WERI-Rb-1 (cell line): ENCODE measurements at regions not wholly inside any gene's neighbourhood (a gene's known extent, or its start where the extent isn't known, plus 50 kb on each side); places are given as distances from the start of the nearest gene placed in this dataset.

ENCODE experiments used
- DNase-seq: peaks from one replicate; pipeline ENCODE4 v3.0.0-alpha.2; 2020
- H3K27ac ChIP-seq: fragments of 250-450 bp; sonication (Bioruptor Pico); 2 replicates; pipeline ENCODE4 v1.5.1; 2020; ENCODE audit warnings: mild to moderate bottlenecking, moderate library complexity
- H3K27me3 ChIP-seq: fragments of 250-450 bp; sonication (Bioruptor Pico); 2 replicates; pipeline ENCODE4 v1.5.1; 2021; ENCODE audit warnings: mild to moderate bottlenecking, low read depth, moderate library complexity; ENCODE audit not compliant: insufficient read depth, severe bottlenecking
- H3K36me3 ChIP-seq: fragments of 250-450 bp; sonication (Bioruptor Pico); 2 replicates; pipeline ENCODE4 v1.5.1; 2020; ENCODE audit warnings: mild to moderate bottlenecking, moderate library complexity
- H3K4me3 ChIP-seq: 2 replicates; pipeline ENCODE4 v1.5.1; 2011; ENCODE audit warnings: low read depth, mild to moderate bottlenecking, control low read depth, low read length
- H3K9me3 ChIP-seq: fragments of 250-450 bp; sonication (Bioruptor Pico); 2 replicates; pipeline ENCODE4 v1.5.1; 2021; ENCODE audit warnings: mild to moderate bottlenecking, moderate library complexity; ENCODE audit not compliant: severe bottlenecking
- TF ChIP-seq, protein P1 (sequence below): IDR thresholded peaks from 2 replicates; pipeline ENCODE4 v1.5.1; 2011; ENCODE audit warnings: low read depth, mild to moderate bottlenecking, control low read depth, inconsistent platforms, low read length

DNA sequence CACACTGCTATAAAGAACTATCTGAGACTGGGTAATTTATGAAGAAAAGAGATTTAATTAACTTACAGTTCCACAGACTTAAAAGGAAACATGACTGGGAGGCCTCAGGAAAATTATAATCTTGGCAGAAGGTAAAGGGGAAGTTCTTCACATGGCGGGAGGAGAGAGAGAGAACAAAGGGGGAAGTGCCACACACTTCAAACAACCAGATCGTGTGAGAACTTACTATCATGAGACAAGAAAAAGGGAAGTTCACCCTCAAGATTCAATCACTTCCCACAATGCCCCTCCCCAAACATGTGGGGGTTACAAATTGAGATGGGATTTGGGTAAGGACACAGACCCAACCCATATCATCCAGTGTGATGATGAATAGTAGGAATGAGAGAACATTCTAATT, 366.5 kb downstream of the LRFN5 start:
- H3K27ac ChIP-seq: no peak overlapping the region
- H3K36me3 ChIP-seq: no peaks in the 10 kb centered on the region
- no peaks in the 10 kb centered on the region for H3K9me3 ChIP-seq
- no peak for DNase-seq
- H3K4me3 ChIP-seq: no peak overlapping the region
- TF ChIP-seq, protein P1, sequence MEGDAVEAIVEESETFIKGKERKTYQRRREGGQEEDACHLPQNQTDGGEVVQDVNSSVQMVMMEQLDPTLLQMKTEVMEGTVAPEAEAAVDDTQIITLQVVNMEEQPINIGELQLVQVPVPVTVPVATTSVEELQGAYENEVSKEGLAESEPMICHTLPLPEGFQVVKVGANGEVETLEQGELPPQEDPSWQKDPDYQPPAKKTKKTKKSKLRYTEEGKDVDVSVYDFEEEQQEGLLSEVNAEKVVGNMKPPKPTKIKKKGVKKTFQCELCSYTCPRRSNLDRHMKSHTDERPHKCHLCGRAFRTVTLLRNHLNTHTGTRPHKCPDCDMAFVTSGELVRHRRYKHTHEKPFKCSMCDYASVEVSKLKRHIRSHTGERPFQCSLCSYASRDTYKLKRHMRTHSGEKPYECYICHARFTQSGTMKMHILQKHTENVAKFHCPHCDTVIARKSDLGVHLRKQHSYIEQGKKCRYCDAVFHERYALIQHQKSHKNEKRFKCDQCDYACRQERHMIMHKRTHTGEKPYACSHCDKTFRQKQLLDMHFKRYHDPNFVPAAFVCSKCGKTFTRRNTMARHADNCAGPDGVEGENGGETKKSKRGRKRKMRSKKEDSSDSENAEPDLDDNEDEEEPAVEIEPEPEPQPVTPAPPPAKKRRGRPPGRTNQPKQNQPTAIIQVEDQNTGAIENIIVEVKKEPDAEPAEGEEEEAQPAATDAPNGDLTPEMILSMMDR: no peak
- H3K27me3 ChIP-seq: no peaks in the 10 kb centered on the region

DNA sequence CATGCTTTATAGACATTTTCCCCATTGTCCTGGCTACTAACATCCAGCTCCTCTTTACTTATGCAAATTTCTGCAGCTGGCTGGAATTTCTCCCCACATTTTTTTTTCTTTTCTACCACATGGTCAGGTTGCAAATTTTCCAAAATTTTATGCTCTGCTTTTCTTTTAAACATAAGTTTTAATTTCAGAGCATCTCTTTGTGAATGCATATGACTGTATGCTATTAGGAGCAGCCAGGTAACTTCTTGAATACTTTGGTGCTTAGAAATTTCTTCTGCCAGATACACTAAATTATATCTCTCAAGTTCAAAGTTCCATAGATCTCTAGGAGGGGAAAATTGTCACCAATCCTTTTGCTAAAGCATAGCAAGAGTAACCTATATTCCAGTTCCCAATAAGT, 365.9 kb downstream of the LRFN5 start:
- no peak overlapping the region for H3K27ac ChIP-seq
- no peaks in the 10 kb centered on the region for H3K27me3 ChIP-seq
- H3K4me3 ChIP-seq: no peak overlapping the region
- H3K9me3 ChIP-seq: no peaks in the 10 kb centered on the region
- no peaks in the 10 kb centered on the region for H3K36me3 ChIP-seq
- DNase-seq: no peak
- TF ChIP-seq, protein P1: no peak

DNA sequence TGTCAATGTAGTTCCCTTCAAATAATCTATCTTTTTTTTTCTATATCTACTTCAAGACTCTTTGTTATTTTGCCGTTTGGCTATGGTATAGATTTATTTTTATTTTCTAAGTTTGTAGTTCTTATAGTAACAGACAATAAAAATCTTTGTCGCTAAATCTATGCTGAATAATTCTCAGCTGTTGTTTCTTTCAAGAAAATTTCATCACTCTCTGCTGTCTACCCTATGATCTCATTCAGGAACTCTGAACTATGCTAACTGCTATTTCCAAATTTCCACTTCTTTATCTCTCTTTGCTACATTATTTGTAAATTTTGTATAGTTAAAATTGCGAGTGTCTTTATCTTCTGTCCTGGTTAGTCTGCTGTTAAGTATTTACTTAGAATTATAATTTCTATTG, 353.6 kb downstream of the LRFN5 start:
- Histone ChIP-seq H3K9me3 (no peaks in the 10 kb centered on the region), H3K4me3 (no peak overlapping the region), H3K27me3 (no peaks in the 10 kb centered on the region), H3K27ac (no peak overlapping the region), H3K36me3 (no peaks in the 10 kb centered on the region)
- TF ChIP-seq, protein P1: no peak
- DNase-seq: no peak

DNA sequence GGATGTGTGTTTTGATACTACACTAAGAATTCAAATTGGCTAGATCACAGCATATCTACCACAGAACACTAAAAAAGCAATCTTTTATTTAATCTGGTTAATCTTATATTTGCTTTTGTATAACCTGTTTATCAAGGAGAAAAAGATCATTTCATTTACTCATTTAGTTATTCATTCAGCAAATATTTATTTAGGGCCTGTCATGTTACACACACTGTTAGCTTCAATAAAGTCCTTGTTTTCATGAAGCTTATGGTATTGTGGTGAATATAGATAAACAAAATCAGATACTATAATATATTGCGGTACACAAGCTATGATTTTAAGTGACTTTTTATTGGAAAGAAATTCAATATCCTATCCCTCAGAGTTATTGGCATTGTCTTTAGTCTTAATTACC, 350.8 kb downstream of the LRFN5 start:
- DNase-seq: no peak
- Histone ChIP-seq H3K36me3 (no peaks in the 10 kb centered on the region), H3K4me3 (no peak overlapping the region), H3K27ac (no peak overlapping the region), H3K27me3 (no peaks in the 10 kb centered on the region), H3K9me3 (no peaks in the 10 kb centered on the region)
- TF ChIP-seq, protein P1: no peak
